Endothelial cell of hepatic sinusoid (primary cell): ENCODE measurements at regions not wholly inside any gene's neighbourhood (a gene's known extent, or its start where the extent isn't known, plus 50 kb on each side); places are given as distances from the start of the nearest gene placed in this dataset.
"Not testable (repeated sequence)": the region's sequence is repeated elsewhere in the genome, so short reads cannot be mapped to it uniquely, and the experiment has no call there.

ENCODE experiments used
- in situ Hi-C: cut with HindIII; loops from 2 replicates; pipeline ENCODE4 v1.10.0; 2017; ENCODE audit warnings: low sequenced_read_pairs

- in situ Hi-C loops: no loop called here
Observed at GRCh38 chr10:65614956-65615565, 1310.8 kb upstream of the LRRTM3 start.

GRCh38 chr10:65618126-65618525 is 1307.7 kb upstream of the LRRTM3 start:
- in situ Hi-C loops: no loop called here

GRCh38 chr10:65620404-65621048 is 1305.3 kb upstream of the LRRTM3 start:
- in situ Hi-C loops: no loop called here

- in situ Hi-C loops: no loop called here
Observed at GRCh38 chr10:65622608-65623007, 1303.2 kb upstream of the LRRTM3 start.

GRCh38 chr10:65628493-65629139 is 1297.2 kb upstream of the LRRTM3 start:
- in situ Hi-C loops: no loop called here

- in situ Hi-C loops: no loop called here
Observed at GRCh38 chr10:65660006-65660405, 1265.8 kb upstream of the LRRTM3 start.

- in situ Hi-C loops: no loop called here
Observed at GRCh38 chr10:65670087-65670486, 1255.7 kb upstream of the LRRTM3 start.

- in situ Hi-C loops: not testable (repeated sequence)
Observed at GRCh38 chr10:65670596-65670995, 1255.2 kb upstream of the LRRTM3 start.

- in situ Hi-C loops: no loop called here
Observed at GRCh38 chr10:65675236-65675635, 1250.6 kb upstream of the LRRTM3 start.

GRCh38 chr10:65684896-65685295 is 1240.9 kb upstream of the LRRTM3 start:
- in situ Hi-C loops: no loop called here

GRCh38 chr10:65701168-65701776 is 1224.6 kb upstream of the LRRTM3 start:
- in situ Hi-C loops: no loop called here

GRCh38 chr10:65708057-65708456 is 1217.8 kb upstream of the LRRTM3 start:
- in situ Hi-C loops: no loop called here

- in situ Hi-C loops: no loop called here
Observed at GRCh38 chr10:65710306-65710705, 1215.5 kb upstream of the LRRTM3 start.

- in situ Hi-C loops: no loop called here
Observed at GRCh38 chr10:65719790-65720189, 1206.0 kb upstream of the LRRTM3 start.

GRCh38 chr10:65720901-65721300 is 1204.9 kb upstream of the LRRTM3 start:
- in situ Hi-C loops: no loop called here

- in situ Hi-C loops: no loop called here
Observed at GRCh38 chr10:65723525-65723924, 1202.3 kb upstream of the LRRTM3 start.

- in situ Hi-C loops: no loop called here
Observed at GRCh38 chr10:65735382-65735781, 1190.5 kb upstream of the LRRTM3 start.

- in situ Hi-C loops: no loop called here
Observed at GRCh38 chr10:65742906-65743305, 1182.9 kb upstream of the LRRTM3 start.

- in situ Hi-C loops: no loop called here
Observed at GRCh38 chr10:65751218-65751617, 1174.6 kb upstream of the LRRTM3 start.

GRCh38 chr10:65751896-65752295 is 1173.9 kb upstream of the LRRTM3 start:
- in situ Hi-C loops: no loop called here

GRCh38 chr10:65753532-65753931 is 1172.3 kb upstream of the LRRTM3 start:
- in situ Hi-C loops: no loop called here

- in situ Hi-C loops: no loop called here
Observed at GRCh38 chr10:65754112-65754511, 1171.7 kb upstream of the LRRTM3 start.
